GM21526 (cell line): ENCODE measurements at regions not wholly inside any gene's neighbourhood (a gene's known extent, or its start where the extent isn't known, plus 50 kb on each side); places are given as distances from the start of the nearest gene placed in this dataset.

Experiments used
- ATAC-seq: cut with Tn5 transposase; IDR thresholded peaks from one replicate; pipeline ENCODE4 v1.9.1; 2021; ENCODE audit warnings: moderate library complexity; ENCODE audit not compliant: unreplicated experiment, low FRiP score

DNA sequence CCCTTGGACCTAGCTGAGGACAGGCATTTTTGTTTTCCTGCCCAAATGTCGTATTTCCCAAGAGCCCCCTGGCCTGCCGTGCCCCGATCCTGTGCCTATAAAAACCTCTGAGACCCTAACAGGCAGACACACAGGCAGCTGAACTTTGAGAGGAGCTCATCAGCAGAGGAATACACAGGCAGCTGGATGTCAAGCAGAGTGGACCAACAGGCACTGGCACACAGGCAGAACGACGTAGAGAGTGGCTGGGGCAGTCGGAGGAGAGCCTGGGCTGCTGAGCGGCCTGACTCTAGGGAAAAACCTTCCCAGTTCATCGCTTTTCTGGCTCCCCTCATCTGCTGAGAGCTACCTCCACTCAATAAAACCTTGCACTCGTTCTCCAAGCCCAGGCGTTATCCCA lies 896.1 kb downstream of the PCDH18 start:
- ATAC-seq: no peak

DNA sequence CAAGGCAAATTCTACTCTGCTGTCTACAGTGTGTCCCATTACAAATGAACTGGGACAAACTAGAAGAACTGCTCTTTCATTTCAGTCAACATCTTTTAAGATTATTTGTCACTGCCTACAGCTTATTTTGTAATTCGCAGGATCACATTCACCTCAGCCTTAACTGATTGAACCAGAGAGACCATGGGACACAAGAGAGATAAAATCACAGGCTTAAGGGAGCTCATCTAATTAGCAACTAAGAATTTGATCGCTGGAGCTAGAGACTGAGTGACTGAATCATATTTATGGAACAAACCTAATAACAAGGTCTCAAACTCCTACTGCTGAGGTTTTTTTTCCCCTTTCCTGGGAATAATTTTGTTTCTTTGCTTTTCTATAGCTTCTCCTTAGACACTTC lies 898.2 kb downstream of the PCDH18 start:
- no peak for ATAC-seq

DNA sequence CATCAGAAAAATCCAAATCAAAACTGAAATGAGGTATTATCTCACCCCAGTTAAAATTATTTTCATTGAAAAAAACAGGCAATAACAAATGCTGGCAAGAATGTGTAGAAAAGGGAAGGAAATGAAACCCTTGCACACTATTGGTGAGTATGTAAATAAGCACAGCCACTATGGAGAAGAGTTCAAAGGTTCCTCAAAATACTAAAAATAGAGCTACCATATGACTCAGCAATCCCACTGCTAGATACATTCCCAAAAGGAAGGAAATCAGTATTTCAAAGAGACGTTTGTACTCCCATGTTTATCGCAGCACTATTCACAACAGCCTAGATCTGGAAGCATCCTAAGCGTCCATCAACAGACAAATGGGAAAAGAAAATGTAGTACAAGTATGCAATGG lies 932.4 kb downstream of the PCDH18 start:
- no peak for ATAC-seq

GRCh38 chr4:136590440-136590839 lies 941.9 kb downstream of the PCDH18 start:
- no peak for ATAC-seq

DNA sequence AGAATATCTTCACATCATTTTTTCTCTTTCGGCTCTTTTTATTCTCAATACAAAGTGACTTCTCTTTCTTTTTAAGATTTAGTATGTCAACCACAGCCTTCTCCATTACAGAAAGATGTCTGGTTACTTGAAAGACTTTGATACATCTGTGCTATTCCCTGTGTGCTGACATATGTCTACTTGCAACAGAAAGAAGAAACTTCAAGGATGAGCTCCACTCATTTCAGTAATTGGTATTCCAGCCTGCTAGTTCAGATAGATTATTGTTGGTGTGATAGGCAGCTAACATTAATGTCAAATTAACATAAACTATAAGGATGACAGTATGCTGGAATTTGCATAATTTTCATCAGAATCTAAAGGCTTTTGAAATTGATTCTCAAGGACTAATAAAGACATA lies 948.7 kb downstream of the PCDH18 start:
- ATAC-seq: no peak

GRCh38 chr4:136581119-136581518 lies 951.2 kb downstream of the PCDH18 start:
- ATAC-seq: no peak

- ATAC-seq: no peak
These were observed 957.1 kb downstream of the PCDH18 start for GRCh38 chr4:136575146-136575545.

GRCh38 chr4:136573460-136573859 lies 958.8 kb downstream of the PCDH18 start:
- ATAC-seq: no peak

GRCh38 chr4:136571315-136571714 lies 961.0 kb downstream of the PCDH18 start:
- ATAC-seq: no peak

DNA sequence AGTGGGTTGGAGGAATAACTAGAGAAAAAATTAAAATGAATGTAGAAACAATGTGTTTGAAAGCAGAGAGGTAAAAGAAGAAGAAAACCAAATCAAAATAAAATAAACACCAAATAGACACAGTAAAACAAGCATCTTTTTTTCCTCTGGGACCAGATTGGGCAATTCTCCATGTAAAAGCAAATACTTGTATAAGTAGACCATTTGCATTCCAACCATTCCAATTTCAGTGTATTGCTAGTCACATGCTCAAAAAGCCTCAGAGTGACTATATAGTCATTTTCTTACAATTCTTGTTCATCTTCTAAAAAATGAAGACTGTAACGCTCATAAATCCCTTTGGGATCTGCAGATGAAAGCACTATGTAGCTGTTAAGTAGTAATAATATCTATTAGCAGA lies 969.5 kb downstream of the PCDH18 start:
- no peak for ATAC-seq

DNA sequence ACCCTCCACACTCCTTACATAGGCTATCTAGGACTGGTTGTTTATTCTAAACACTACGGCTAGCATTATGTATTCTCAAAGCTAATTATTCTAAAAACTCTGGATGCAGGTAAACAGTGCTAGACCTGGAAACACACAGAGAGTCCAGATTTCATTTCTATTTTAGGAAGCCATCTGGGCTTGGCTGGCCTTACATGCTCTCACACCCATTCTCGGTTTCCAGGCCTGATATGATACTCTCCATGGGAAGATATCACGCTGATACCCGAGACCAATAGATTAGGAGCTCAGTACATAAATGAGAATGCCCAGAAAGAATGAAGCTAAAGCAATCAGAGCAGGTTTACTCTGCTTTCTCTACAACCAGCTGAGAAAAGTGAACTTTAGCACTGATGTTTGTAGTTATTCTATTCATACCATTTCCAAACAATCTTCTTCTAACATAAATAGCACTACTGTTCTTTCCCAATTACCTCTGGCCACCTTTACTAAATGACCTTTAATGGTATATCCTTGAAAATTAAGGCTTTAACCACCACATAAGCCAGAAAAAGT lies 973.3 kb downstream of the PCDH18 start:
- ATAC-seq: no peak

- ATAC-seq: no peak
These were observed 974.9 kb downstream of the PCDH18 start for GRCh38 chr4:136557396-136557795.

DNA sequence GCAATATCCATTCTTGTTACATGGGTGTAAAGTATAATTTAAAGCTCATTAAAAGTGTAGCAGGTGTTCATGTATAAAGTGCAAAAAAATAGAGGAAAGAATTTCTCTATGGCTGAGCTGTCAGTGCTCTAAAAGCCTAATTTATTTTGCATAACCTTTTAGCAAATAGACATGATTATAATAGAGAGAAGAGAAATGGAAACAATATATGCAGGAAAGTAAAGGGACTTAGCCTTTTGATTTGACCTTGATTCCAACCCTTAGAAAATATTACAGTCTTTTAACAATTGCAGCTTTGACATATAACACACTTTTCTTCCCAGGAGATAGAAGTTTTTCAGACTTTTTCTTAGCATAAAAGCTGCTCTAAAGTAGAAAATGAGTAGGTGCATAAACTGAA lies 978.3 kb downstream of the PCDH18 start:
- ATAC-seq: no peak

GRCh38 chr4:136551753-136552152 lies 980.5 kb downstream of the PCDH18 start:
- ATAC-seq: no peak

DNA sequence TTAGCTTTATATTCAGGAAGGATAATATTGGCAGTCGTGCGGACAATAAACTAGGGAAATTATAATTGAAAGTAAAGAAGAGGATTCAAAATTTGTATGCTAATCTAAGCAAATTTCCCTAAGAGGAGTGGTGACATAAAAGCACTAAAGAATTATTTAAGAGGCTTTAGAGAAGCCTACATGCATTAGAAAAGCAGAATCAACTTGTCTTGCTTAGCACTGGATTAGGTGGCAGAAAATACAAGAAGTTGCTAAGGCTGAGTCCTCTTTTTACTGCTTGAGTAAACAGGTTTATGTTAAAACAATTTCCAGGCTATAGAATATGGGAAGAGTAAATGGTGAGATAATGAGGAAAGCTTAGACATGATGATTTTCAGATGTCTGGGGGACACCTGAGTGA lies 991.5 kb downstream of the PCDH18 start:
- no peak for ATAC-seq

DNA sequence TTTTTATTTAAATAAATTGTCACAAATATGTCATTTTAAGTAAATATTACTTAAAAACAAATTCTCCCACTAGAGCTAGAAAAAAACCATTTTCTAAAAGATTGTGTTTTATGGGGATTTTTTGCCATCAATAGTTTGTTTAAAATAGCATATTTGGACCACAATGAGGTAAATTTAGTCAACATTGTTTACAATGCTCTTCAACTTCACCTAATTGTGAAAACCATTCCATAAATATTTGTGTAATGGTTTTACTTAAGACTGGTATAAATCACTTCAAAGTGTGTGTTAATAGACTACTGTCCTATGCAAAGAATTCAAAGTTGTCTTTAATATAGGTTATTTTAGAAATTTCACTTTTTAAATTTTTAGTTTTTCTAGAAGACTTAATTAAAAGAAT lies 1004.2 kb downstream of the PCDH18 start:
- ATAC-seq: no peak

- ATAC-seq: no peak
These were observed 1005.8 kb downstream of the PCDH18 start for GRCh38 chr4:136526517-136526916.

DNA sequence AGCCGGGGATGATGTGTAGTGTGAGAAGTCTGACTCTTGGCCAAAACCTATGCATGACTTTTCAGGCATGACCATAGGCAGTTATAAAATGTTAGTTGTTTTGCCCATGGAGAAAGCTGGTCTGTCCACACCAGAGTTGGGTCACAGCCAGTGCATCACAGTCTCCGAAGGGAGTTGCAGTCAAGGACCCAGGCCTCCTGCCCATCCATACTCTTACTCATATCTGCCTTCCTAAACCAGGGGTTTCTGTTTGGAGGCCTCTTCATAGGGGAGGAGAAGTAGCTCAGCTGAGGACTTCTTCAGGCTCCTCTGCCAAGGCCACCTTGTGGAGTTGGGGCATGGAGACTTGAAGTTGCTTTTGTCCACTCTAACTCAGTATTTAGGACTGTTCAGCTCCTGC lies 1008.3 kb downstream of the PCDH18 start:
- ATAC-seq: no peak

DNA sequence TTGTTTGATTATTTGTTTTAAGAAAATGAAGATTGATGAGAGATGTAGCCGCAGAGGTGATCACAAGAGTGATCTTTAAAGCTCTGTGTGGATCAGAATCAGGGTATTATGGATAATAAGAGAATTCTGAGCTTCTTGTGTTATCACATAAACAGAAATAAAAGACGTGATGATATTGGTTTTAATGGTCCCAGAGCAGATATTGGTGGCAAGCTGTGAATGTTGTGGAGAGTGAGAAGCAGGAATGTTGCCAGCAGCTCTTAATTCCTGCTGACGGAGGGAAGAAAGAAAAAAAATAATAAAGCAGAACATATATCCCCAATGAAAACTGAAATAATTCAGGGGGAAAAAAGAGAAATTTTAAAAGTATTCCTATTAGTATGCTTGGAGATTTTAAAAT lies 1015.9 kb downstream of the PCDH18 start:
- ATAC-seq: no peak

GRCh38 chr4:136505020-136505419 lies 1027.3 kb downstream of the PCDH18 start:
- no peak for ATAC-seq

GRCh38 chr4:136495851-136496250 lies 1036.4 kb downstream of the PCDH18 start:
- ATAC-seq: no peak

GRCh38 chr4:136495076-136495475 lies 1037.2 kb downstream of the PCDH18 start:
- no peak for ATAC-seq

DNA sequence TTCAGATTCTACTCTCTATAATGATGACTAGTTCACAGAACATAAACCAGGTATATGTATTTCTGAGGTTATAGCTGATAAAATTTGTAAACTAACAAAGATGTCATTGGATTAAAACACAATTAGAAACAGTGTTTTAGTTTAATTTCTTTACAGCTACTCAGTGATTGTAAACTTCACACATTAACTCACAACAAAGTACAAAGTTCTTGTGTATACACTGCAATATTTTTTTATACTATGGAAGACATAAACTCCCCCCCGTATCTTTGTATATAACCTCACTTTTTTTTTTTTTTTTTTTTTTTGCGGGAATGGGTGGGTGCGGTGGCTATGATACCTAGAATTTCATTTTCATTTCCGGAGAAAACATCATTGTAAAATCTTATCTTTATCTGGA lies 1043.2 kb downstream of the PCDH18 start:
- ATAC-seq: no peak
